HepG2 (cell line): ENCODE measurements at regions not wholly inside any gene's neighbourhood (a gene's known extent, or its start where the extent isn't known, plus 50 kb on each side); places are given as distances from the start of the nearest gene placed in this dataset.

ENCODE experiments used
- FOXA1 ChIP-seq, 2 experiments: fragments of 450-650 bp in 1 of 2; sonication (generic) in 1 of 2; formaldehyde crosslinking in 1 of 2; IDR thresholded peaks; 2 replicates each; pipeline versions ENCODE4 v1.4.0 to v1.6.1; 2016 to 2020; ENCODE audit warnings: missing genetic modification reagents in 1 of 2
- HCFC1 ChIP-seq: fragments of 150-350 bp; IDR thresholded peaks from 2 replicates; pipeline ENCODE4 v1.6.1; 2014; ENCODE audit warnings: low read depth, low read length
- ZBTB20 ChIP-seq: sonication (generic); formaldehyde crosslinking; IDR thresholded peaks from 2 replicates; pipeline ENCODE4 v1.8.1; 2023; ENCODE audit warnings: missing genetic modification reagents, low read depth, mild to moderate bottlenecking, borderline replicate concordance
- ZFP41 ChIP-seq: sonication (generic); formaldehyde crosslinking; IDR thresholded peaks from 2 replicates; pipeline ENCODE4 v1.4.0; 2020; ENCODE audit warnings: mild to moderate bottlenecking, missing genetic modification reagents, borderline replicate concordance
- ZNF253 ChIP-seq: sonication (generic); formaldehyde crosslinking; IDR thresholded peaks from 2 replicates; pipeline ENCODE4 v1.8.0; 2022; ENCODE audit warnings: mild to moderate bottlenecking, missing genetic modification reagents, borderline replicate concordance
- TF ChIP-seq, protein P1 (sequence below): sonication (generic); formaldehyde crosslinking; IDR thresholded peaks from 2 replicates; pipeline ENCODE4 v1.8.1; 2023; ENCODE audit warnings: missing genetic modification reagents, inconsistent platforms, borderline replicate concordance
- TF ChIP-seq, protein P2 (sequence below): sonication (generic); formaldehyde crosslinking; IDR thresholded peaks from 2 replicates; pipeline ENCODE4 v1.5.0; 2020; ENCODE audit warnings: mild to moderate bottlenecking, missing genetic modification reagents, moderate library complexity
- TF ChIP-seq, protein P3 (sequence below): sonication (generic); formaldehyde crosslinking; IDR thresholded peaks from 2 replicates; pipeline ENCODE4 v1.4.0; 2020; ENCODE audit warnings: missing genetic modification reagents
- TF ChIP-seq, protein P4 (sequence below): sonication (generic); formaldehyde crosslinking; IDR thresholded peaks from 2 replicates; pipeline ENCODE4 v1.8.1; 2022; ENCODE audit warnings: low read depth, mild to moderate bottlenecking, missing genetic modification reagents
- TF ChIP-seq, protein P5 (sequence below): sonication (generic); formaldehyde crosslinking; IDR thresholded peaks from 2 replicates; pipeline ENCODE4 v1.4.0; 2020; ENCODE audit warnings: missing genetic modification reagents

DNA sequence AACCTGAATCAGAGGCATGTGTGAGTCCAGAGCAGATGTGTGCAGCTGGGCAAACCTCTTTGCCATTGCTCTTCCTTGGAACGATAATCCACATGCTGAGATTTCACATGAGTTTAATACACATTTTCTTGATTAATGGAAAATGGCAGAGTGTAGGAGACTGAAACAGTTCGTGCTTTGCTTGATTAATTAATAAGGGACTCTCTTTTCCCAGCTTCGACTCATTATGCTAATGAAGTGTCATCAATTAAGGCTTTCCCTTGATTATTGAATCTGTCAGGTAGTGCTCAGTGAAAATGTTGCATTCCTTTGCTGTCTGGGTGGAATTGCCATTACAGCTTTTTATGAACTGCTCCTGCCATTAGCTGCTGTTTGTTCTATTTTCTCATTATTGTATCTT, 487.7 kb upstream of the NOVA1 start:
- TF ChIP-seq FOXA1 (IDR thresholded peaks at IDR 0.05) (no peak), FOXA1 (CRISPR knock-in tag; IDR thresholded peaks at IDR 0.05) (no peak), HCFC1 (no peak), ZFP41 (no peak), ZNF253 (CRISPR knock-in tag) (no peak), ZBTB20 (CRISPR knock-in tag) (no peak)
- TF ChIP-seq, protein P1, sequence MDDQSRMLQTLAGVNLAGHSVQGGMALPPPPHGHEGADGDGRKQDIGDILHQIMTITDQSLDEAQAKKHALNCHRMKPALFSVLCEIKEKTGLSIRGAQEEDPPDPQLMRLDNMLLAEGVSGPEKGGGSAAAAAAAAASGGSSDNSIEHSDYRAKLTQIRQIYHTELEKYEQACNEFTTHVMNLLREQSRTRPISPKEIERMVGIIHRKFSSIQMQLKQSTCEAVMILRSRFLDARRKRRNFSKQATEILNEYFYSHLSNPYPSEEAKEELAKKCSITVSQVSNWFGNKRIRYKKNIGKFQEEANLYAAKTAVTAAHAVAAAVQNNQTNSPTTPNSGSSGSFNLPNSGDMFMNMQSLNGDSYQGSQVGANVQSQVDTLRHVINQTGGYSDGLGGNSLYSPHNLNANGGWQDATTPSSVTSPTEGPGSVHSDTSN (CRISPR knock-in tag), result no peak
- TF ChIP-seq, protein P2, sequence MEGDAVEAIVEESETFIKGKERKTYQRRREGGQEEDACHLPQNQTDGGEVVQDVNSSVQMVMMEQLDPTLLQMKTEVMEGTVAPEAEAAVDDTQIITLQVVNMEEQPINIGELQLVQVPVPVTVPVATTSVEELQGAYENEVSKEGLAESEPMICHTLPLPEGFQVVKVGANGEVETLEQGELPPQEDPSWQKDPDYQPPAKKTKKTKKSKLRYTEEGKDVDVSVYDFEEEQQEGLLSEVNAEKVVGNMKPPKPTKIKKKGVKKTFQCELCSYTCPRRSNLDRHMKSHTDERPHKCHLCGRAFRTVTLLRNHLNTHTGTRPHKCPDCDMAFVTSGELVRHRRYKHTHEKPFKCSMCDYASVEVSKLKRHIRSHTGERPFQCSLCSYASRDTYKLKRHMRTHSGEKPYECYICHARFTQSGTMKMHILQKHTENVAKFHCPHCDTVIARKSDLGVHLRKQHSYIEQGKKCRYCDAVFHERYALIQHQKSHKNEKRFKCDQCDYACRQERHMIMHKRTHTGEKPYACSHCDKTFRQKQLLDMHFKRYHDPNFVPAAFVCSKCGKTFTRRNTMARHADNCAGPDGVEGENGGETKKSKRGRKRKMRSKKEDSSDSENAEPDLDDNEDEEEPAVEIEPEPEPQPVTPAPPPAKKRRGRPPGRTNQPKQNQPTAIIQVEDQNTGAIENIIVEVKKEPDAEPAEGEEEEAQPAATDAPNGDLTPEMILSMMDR, result no peak
- TF ChIP-seq, protein P3, sequence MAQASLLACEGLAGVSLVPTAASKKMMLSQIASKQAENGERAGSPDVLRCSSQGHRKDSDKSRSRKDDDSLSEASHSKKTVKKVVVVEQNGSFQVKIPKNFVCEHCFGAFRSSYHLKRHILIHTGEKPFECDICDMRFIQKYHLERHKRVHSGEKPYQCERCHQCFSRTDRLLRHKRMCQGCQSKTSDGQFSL (CRISPR knock-in tag), result no peak
- TF ChIP-seq, protein P4, sequence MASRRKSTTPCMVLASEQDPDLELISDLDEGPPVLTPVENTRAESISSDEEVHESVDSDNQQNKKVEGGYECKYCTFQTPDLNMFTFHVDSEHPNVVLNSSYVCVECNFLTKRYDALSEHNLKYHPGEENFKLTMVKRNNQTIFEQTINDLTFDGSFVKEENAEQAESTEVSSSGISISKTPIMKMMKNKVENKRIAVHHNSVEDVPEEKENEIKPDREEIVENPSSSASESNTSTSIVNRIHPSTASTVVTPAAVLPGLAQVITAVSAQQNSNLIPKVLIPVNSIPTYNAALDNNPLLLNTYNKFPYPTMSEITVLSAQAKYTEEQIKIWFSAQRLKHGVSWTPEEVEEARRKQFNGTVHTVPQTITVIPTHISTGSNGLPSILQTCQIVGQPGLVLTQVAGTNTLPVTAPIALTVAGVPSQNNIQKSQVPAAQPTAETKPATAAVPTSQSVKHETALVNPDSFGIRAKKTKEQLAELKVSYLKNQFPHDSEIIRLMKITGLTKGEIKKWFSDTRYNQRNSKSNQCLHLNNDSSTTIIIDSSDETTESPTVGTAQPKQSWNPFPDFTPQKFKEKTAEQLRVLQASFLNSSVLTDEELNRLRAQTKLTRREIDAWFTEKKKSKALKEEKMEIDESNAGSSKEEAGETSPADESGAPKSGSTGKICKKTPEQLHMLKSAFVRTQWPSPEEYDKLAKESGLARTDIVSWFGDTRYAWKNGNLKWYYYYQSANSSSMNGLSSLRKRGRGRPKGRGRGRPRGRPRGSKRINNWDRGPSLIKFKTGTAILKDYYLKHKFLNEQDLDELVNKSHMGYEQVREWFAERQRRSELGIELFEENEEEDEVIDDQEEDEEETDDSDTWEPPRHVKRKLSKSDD (CRISPR knock-in tag), result no peak
- TF ChIP-seq, protein P5, sequence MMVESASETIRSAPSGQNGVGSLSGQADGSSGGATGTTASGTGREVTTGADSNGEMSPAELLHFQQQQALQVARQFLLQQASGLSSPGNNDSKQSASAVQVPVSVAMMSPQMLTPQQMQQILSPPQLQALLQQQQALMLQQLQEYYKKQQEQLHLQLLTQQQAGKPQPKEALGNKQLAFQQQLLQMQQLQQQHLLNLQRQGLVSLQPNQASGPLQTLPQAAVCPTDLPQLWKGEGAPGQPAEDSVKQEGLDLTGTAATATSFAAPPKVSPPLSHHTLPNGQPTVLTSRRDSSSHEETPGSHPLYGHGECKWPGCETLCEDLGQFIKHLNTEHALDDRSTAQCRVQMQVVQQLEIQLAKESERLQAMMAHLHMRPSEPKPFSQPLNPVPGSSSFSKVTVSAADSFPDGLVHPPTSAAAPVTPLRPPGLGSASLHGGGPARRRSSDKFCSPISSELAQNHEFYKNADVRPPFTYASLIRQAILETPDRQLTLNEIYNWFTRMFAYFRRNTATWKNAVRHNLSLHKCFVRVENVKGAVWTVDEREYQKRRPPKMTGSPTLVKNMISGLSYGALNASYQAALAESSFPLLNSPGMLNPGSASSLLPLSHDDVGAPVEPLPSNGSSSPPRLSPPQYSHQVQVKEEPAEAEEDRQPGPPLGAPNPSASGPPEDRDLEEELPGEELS (CRISPR knock-in tag), result no peak
